Midbrain (tissue), 1 donor: ENCODE measurements at regions not wholly inside any gene's neighbourhood (a gene's known extent, or its start where the extent isn't known, plus 50 kb on each side); places are given as distances from the start of the nearest gene placed in this dataset.

Source experiments
- DNase-seq: peaks from one replicate; lab custom pipeline; 2025; lab: John Stamatoyannopoulos, UW

GRCh38 chr2:34105006-34105767 is 506.1 kb upstream of the FAM98A start:
- DNase-seq, result no peak

- DNase-seq, result no peak
Observed at GRCh38 chr2:34104601-34105000, 505.5 kb upstream of the FAM98A start.

GRCh38 chr2:34103437-34103836 is 504.3 kb upstream of the FAM98A start:
- no peak for DNase-seq

GRCh38 chr2:34102339-34102738 is 503.2 kb upstream of the FAM98A start:
- DNase-seq, result no peak

- no peak for DNase-seq
Observed at GRCh38 chr2:34099377-34099776, 500.3 kb upstream of the FAM98A start.

GRCh38 chr2:34098256-34098655 is 499.2 kb upstream of the FAM98A start:
- DNase-seq, result no peak

- DNase-seq, result peak; percentile 87
Observed at GRCh38 chr2:34096562-34097171, 497.6 kb upstream of the FAM98A start.

GRCh38 chr2:34093790-34094189 is 494.7 kb upstream of the FAM98A start:
- no peak for DNase-seq

- DNase-seq, result peak; percentile 18
Observed at GRCh38 chr2:34070196-34070595, 471.1 kb upstream of the FAM98A start.

- DNase-seq, result peak; percentile 75
Observed at GRCh38 chr2:34069604-34070003, 470.5 kb upstream of the FAM98A start.

- DNase-seq, result no peak
Observed at GRCh38 chr2:34050413-34050812, 451.3 kb upstream of the FAM98A start.

GRCh38 chr2:34045101-34045655 is 446.1 kb upstream of the FAM98A start:
- no peak for DNase-seq

GRCh38 chr2:34037886-34038285 is 438.8 kb upstream of the FAM98A start:
- no peak for DNase-seq

GRCh38 chr2:34037157-34037556 is 438.1 kb upstream of the FAM98A start:
- no peak for DNase-seq

- no peak for DNase-seq
Observed at GRCh38 chr2:34031097-34031496, 432.0 kb upstream of the FAM98A start.

GRCh38 chr2:34030273-34030672 is 431.2 kb upstream of the FAM98A start:
- DNase-seq, result no peak

- DNase-seq, result no peak
Observed at GRCh38 chr2:34029073-34029472, 430.0 kb upstream of the FAM98A start.

GRCh38 chr2:34025196-34025595 is 426.1 kb upstream of the FAM98A start:
- no peak for DNase-seq

- peak; percentile 81 for DNase-seq
Observed at GRCh38 chr2:34012715-34013302, 413.7 kb upstream of the FAM98A start.

GRCh38 chr2:34011684-34012083 is 412.6 kb upstream of the FAM98A start:
- DNase-seq, result no peak

GRCh38 chr2:34005901-34006300 is 406.8 kb upstream of the FAM98A start:
- no peak for DNase-seq

- DNase-seq, result peak; percentile 24
Observed at GRCh38 chr2:34004936-34005335, 405.8 kb upstream of the FAM98A start.

- DNase-seq, result no peak
Observed at GRCh38 chr2:34003795-34004194, 404.7 kb upstream of the FAM98A start.
